ENCODE measurements at regions not wholly inside any gene's neighbourhood (a gene's known extent, or its start where the extent isn't known, plus 50 kb on each side); places are given as distances from the start of the nearest gene placed in this dataset.

DNA sequence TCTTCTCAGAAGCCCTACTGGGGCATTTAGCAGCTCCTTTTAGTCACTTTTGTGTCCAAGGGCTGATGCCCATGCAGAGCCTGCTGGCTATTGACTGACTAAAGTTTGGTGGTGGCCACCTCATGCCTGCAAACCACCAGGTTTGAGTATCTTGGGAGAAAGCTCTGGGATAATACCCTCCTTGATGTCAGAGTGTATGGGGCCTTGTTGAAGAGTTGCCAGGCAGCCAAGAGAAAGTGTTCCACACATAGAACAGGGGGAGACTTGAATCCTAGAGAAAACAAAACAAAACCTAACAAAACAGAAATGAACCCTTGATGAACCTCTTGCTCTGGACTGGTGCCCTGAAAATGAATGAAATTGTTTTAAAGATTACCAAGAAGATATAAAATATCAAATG lies 1024.6 kb downstream of the SORCS1 start:
- H3K4me1 ChIP-seq (replicated peaks in 1 of 4; ENCODE audit: control insufficient read depth in 3 of 4, insufficient read depth in 4 of 4, low read length in 3 of 4) = no peaks in the 10 kb centered on the region
- no peaks in the 10 kb centered on the region for H3K79me2 ChIP-seq (ENCODE audit: control insufficient read depth in 1 of 2, insufficient read depth in 2 of 2, low read length in 2 of 2)
- H2AFZ ChIP-seq (ENCODE audit: low read length) = no peak overlapping the region
- H4K20me1 ChIP-seq (replicated peaks in 1 of 2; ENCODE audit: control insufficient read depth in 1 of 2, insufficient read depth in 2 of 2, low read length in 2 of 2) = no peaks in the 10 kb centered on the region
- CTCF ChIA-PET (ENCODE audit: partially characterized antibody) = interaction anchor here (0.9 to 1.2 kb wide), 3 partner anchors 11 to 38 kb away, joined by 3 read pairs; no protein-coding TSS in a partner anchor
- no peak overlapping the region for H3K4me2 ChIP-seq (ENCODE audit: insufficient read depth in 1 of 2, low read depth in 2 of 2, low read length in 2 of 2)
- no peaks in the 10 kb centered on the region for H3K36me3 ChIP-seq (ENCODE audit: control insufficient read depth in 2 of 4, insufficient read depth in 4 of 4, low read length in 3 of 4)
- no peak overlapping the region for H2BK5ac ChIP-seq (ENCODE audit: low read depth, low read length)
- no peaks in the 10 kb centered on the region for H3K23me2 ChIP-seq (ENCODE audit: low read depth, low read length)
- no peaks in the 10 kb centered on the region for H3K27me3 ChIP-seq (replicated peaks in 1 of 4; ENCODE audit: control insufficient read depth in 3 of 4, extremely low read depth in 1 of 4, insufficient read depth in 3 of 4, low read length in 3 of 4)
- no peak overlapping the region for H3K4ac ChIP-seq (replicated peaks; ENCODE audit: insufficient read length, low read depth, low read length)
- FAIRE-seq = no peak
- H4K8ac ChIP-seq (ENCODE audit: extremely low read depth, insufficient read depth, low read length) = no peak overlapping the region
- no peak overlapping the region for H2BK20ac ChIP-seq (ENCODE audit: low read length)
- TF ChIP-seq SIN3A (conservative IDR thresholded peaks at IDR 0.05 in 1 of 2, IDR thresholded peaks at IDR 0.05 in 1 of 2; ENCODE audit: low read depth in 1 of 2, low read length in 2 of 2) = no peak
- no peak for TF ChIP-seq POLR2A (IDR thresholded peaks at IDR 0.05; ENCODE audit: control extremely low read depth in 1 of 2, low read depth in 2 of 2, low read length in 2 of 2)
- TF ChIP-seq SIRT6 (IDR thresholded peaks at IDR 0.05; ENCODE audit: low read length) = no peak
- TF ChIP-seq KDM5A (IDR thresholded peaks at IDR 0.05; ENCODE audit: low read length) = no peak
- H3K18ac ChIP-seq (ENCODE audit: extremely low read depth, low read length) = no peak overlapping the region
- H4K5ac ChIP-seq (ENCODE audit: insufficient read length, low read depth, low read length) = no peak overlapping the region
- H3K56ac ChIP-seq (replicated peaks; ENCODE audit: insufficient read length, low read depth, low read length) = no peak overlapping the region
- DNase-seq (ENCODE audit: low read depth in 1 of 2, low spot score in 2 of 2) = no peak
- no peak overlapping the region for H2BK12ac ChIP-seq (ENCODE audit: low read depth, low read length)
- H4K91ac ChIP-seq (replicated peaks; ENCODE audit: insufficient read length, low read length) = no peak overlapping the region
- H3K79me1 ChIP-seq (ENCODE audit: low read depth, low read length) = no peaks in the 10 kb centered on the region
- H3K27ac ChIP-seq (ENCODE audit: low read depth, low read length) = no peak overlapping the region
- no peak overlapping the region for H2AK5ac ChIP-seq (ENCODE audit: low read depth, low read length)
- no peak overlapping the region for H3K9ac ChIP-seq (replicated peaks in 1 of 4; ENCODE audit: extremely low read depth in 1 of 4, low read depth in 3 of 4, low read length in 3 of 4)
- no peaks in the 10 kb centered on the region for H3K9me3 ChIP-seq (ENCODE audit: insufficient read depth in 2 of 2, low read depth in 1 of 2, low read length in 1 of 2)
- POLR2A ChIA-PET (ENCODE audit: partially characterized antibody) = no interaction called here
- H3K4me3 ChIP-seq (ENCODE audit: extremely low read depth in 1 of 4, insufficient read depth in 2 of 4, low read depth in 3 of 4, low read length in 4 of 4) = no peak overlapping the region
- no peak overlapping the region for H3K14ac ChIP-seq (ENCODE audit: insufficient read length)
- no peak overlapping the region for H3K23ac ChIP-seq (ENCODE audit: insufficient read length)
- no peak overlapping the region for H2BK15ac ChIP-seq (ENCODE audit: low read length)
- H2BK120ac ChIP-seq (replicated peaks; ENCODE audit: low read depth, low read length) = no peak overlapping the region
